Endothelial cell of umbilical vein (primary cell): ENCODE measurements at regions not wholly inside any gene's neighbourhood (a gene's known extent, or its start where the extent isn't known, plus 50 kb on each side); places are given as distances from the start of the nearest gene placed in this dataset.

Source experiments
- BruUV-seq: library from RNA; stranded (reverse); fragments of 400-500 nt; replicated peaks from 2 replicates; lab custom pipeline; 2021; lab: Mats Ljungman, UMichigan
- CTCF ChIA-PET: fragments of 300-600, 350-600 bp; sonication (Branson Sonifier 250); formaldehyde crosslinking; loops from one replicate; lab custom pipeline; 2021; ENCODE audit warnings: antibody characterized with exemption, inconsistent platforms; lab: Charles Lee
- POLR2A ChIA-PET: fragments of 300-600, 350-600 bp; sonication (Branson Sonifier 250); formaldehyde crosslinking; loops from one replicate; lab custom pipeline; 2021; ENCODE audit warnings: antibody characterized with exemption, inconsistent platforms; lab: Charles Lee
- DNase-seq: peaks from one replicate; pipeline ENCODE4 v3.0.0-alpha.2; 2011; ENCODE audit warnings: low read depth, low spot score
- FAIRE-seq: peaks from 2 replicates; lab custom pipeline; 2011; peaks lifted over from hg19 to GRCh38; lab: Jason Lieb, UNC
- H2AFZ ChIP-seq: 2 replicates; pipeline ENCODE4 v1.6.0; 2012; ENCODE audit warnings: low read depth, low read length, control low read depth, inconsistent platforms
- H3K27ac ChIP-seq: 2 replicates; pipeline ENCODE4 v1.5.1; 2011; ENCODE audit warnings: low read depth, mild to moderate bottlenecking, control low read depth, low read length, moderate library complexity; ENCODE audit not compliant: insufficient read depth
- H3K27me3 ChIP-seq, 2 experiments: 2 replicates each; pipeline versions ENCODE4 v1.6.0 to v1.6.1; 2011; ENCODE audit warnings: low read length in 2 of 2, mixed read lengths in 1 of 2; ENCODE audit not compliant: control insufficient read depth in 2 of 2, insufficient read depth in 2 of 2
- H3K36me3 ChIP-seq, 2 experiments: 2 replicates in 1 of 2; 3 replicates in 1 of 2; pipeline ENCODE4 v1.5.1; 2011; ENCODE audit warnings: low read length in 2 of 2, mild to moderate bottlenecking in 1 of 2, moderate library complexity in 1 of 2; ENCODE audit not compliant: control insufficient read depth in 2 of 2, insufficient read depth in 2 of 2; ENCODE audit errors: extremely low read depth in 1 of 2
- H3K4me1 ChIP-seq: 3 replicates; pipeline ENCODE4 v1.5.1; 2011; ENCODE audit warnings: mild to moderate bottlenecking, low read length; ENCODE audit not compliant: control insufficient read depth, insufficient read depth; ENCODE audit errors: extremely low read depth
- H3K4me2 ChIP-seq: 2 replicates; pipeline ENCODE4 v1.6.1; 2011; ENCODE audit warnings: low read length, control low read depth, mixed read lengths; ENCODE audit not compliant: insufficient read depth
- H3K4me3 ChIP-seq, 3 experiments: fragments of 200-600 bp in 1 of 3; sonication (generic), shearing (Covaris generic) in 1 of 3; replicated peaks in 1 of 3; 2 replicates each; pipeline ENCODE4 v1.5.1; 2011 to 2016; ENCODE audit warnings: control low read depth in 3 of 3, low read length in 3 of 3, mild to moderate bottlenecking in 2 of 3, inconsistent platforms in 1 of 3, low read depth in 1 of 3, moderate library complexity in 1 of 3; ENCODE audit not compliant: insufficient read depth in 1 of 3
- H3K79me2 ChIP-seq: 2 replicates; pipeline ENCODE4 v1.6.0; 2012; ENCODE audit warnings: low read length, inconsistent platforms; ENCODE audit not compliant: control insufficient read depth, insufficient read depth
- H3K9ac ChIP-seq: replicated peaks from 2 replicates; pipeline ENCODE3; 2011; ENCODE audit warnings: low read length, control low read depth; ENCODE audit not compliant: insufficient read depth; ENCODE audit errors: extremely low read depth
- H3K9me1 ChIP-seq: replicated peaks from 3 replicates; pipeline ENCODE4 v1.6.0; 2011; ENCODE audit warnings: mild to moderate bottlenecking, low read length; ENCODE audit not compliant: control insufficient read depth, insufficient read depth; ENCODE audit errors: extremely low read depth
- H3K9me3 ChIP-seq: replicated peaks from 2 replicates; pipeline ENCODE4 v1.5.1; 2012; ENCODE audit warnings: low read length, inconsistent platforms; ENCODE audit not compliant: control insufficient read depth, insufficient read depth
- H4K20me1 ChIP-seq: replicated peaks from 2 replicates; pipeline ENCODE3; 2011; ENCODE audit warnings: mild to moderate bottlenecking, low read length; ENCODE audit not compliant: control insufficient read depth, insufficient read depth; ENCODE audit errors: extremely low read depth
- CTCF ChIP-seq, 2 donors: IDR thresholded peaks; 1 replicate in 1 of 2; 2 replicates in 1 of 2; pipeline ENCODE4 v1.5.1; 2011; ENCODE audit warnings: low read length in 2 of 2, mild to moderate bottlenecking in 2 of 2, moderate library complexity in 2 of 2, control low read depth in 1 of 2, inconsistent platforms in 1 of 2, low read depth in 1 of 2; ENCODE audit not compliant: insufficient read depth in 1 of 2; ENCODE audit errors: extremely low read depth in 1 of 2
- EZH2 ChIP-seq: IDR thresholded peaks from 2 replicates; pipeline ENCODE4 v1.6.1; 2012; ENCODE audit warnings: borderline replicate concordance, low read depth, mild to moderate bottlenecking, moderate library complexity, low read length, inconsistent platforms; ENCODE audit not compliant: severe bottlenecking
- FOS ChIP-seq: IDR thresholded peaks from 2 replicates; pipeline ENCODE4 v1.6.1; 2011; ENCODE audit warnings: mild to moderate bottlenecking, low read length, moderate library complexity, borderline replicate concordance; ENCODE audit not compliant: insufficient read depth
- GATA2 ChIP-seq: IDR thresholded peaks from 2 replicates; pipeline ENCODE4 v1.7.0; 2011; ENCODE audit warnings: low read depth, mild to moderate bottlenecking, moderate library complexity, mixed read lengths, low read length; ENCODE audit not compliant: insufficient read length, insufficient read depth
- JUN ChIP-seq: IDR thresholded peaks from 2 replicates; pipeline ENCODE4 v1.6.1; 2011; ENCODE audit warnings: borderline replicate concordance, low read depth; ENCODE audit not compliant: insufficient read length, insufficient read depth
- MAX ChIP-seq: IDR thresholded peaks from 2 replicates; pipeline ENCODE4 v1.6.1; 2011; ENCODE audit not compliant: insufficient read depth, insufficient read length
- MYC ChIP-seq: IDR thresholded peaks from one replicate; pipeline ENCODE4 v1.6.1; 2011; ENCODE audit warnings: mild to moderate bottlenecking, low read depth, low read length
- POLR2A ChIP-seq: IDR thresholded peaks from 2 replicates; pipeline ENCODE4 v1.6.1; 2012; ENCODE audit warnings: low read depth, mild to moderate bottlenecking, control low read depth, low read length
- POLR2AphosphoS5 ChIP-seq: IDR thresholded peaks from 2 replicates; pipeline ENCODE4 v1.6.1; 2012; ENCODE audit warnings: low read depth, mild to moderate bottlenecking, control low read depth, low read length, moderate library complexity; ENCODE audit not compliant: insufficient read depth
- dilution Hi-C: fragments of 300-500 bp; cut with MboI; formaldehyde crosslinking; loops from one replicate; pipeline ENCODE4 v1.15.0; 2019; ENCODE audit warnings: low sequenced_read_pairs; ENCODE audit not compliant: extremely low pct_ligation_motif_present
- intact Hi-C: fragments of 100-400 bp; cut with micrococcal nuclease; formaldehyde crosslinking; loops from one replicate; pipeline ENCODE4 v1.10.0; 2022

GRCh38 chr3:159038405-159038804 lies 236.6 kb downstream of the MFSD1 start:
- no TSS peak for BruUV-seq
- POLR2A ChIA-PET: no interaction called here
- Histone ChIP-seq H3K9me3 (no peaks in the 10 kb centered on the region), H3K27me3 (no peaks in the 10 kb centered on the region), H3K4me3 (no peak overlapping the region), H3K36me3 (no peaks in the 10 kb centered on the region), H4K20me1 (no peaks in the 10 kb centered on the region), H3K4me2 (no peak overlapping the region), H3K4me1 (no peaks in the 10 kb centered on the region), H3K79me2 (no peaks in the 10 kb centered on the region), H3K27ac (no peak overlapping the region), H2AFZ (no peak overlapping the region), H3K9ac (no peak overlapping the region), H3K9me1 (no peaks in the 10 kb centered on the region)
- intact Hi-C loops (no loop called here), dilution Hi-C loops (no loop called here)
- FAIRE-seq (no peak), DNase-seq (no peak)
- CTCF ChIA-PET: interaction anchor here (1.2 kb wide), 1 partner anchor 214 kb away, joined by 3 read pairs; no protein-coding TSS in a partner anchor
- TF ChIP-seq MAX: no peak
- TF ChIP-seq POLR2A: no peak
- no peak for TF ChIP-seq CTCF (IDR thresholded peaks at IDR 0.05; ENCODE audit: extremely low read depth in 1 of 2, insufficient read depth in 1 of 2, low read depth in 1 of 2, low read length in 2 of 2)
- no peak for TF ChIP-seq FOS
- no peak for TF ChIP-seq JUN
- TF ChIP-seq MYC: no peak
- TF ChIP-seq GATA2: no peak
- TF ChIP-seq POLR2AphosphoS5: no peak
- no peak for TF ChIP-seq EZH2
